GM13976 (cell line): ENCODE measurements at regions not wholly inside any gene's neighbourhood (a gene's known extent, or its start where the extent isn't known, plus 50 kb on each side); places are given as distances from the start of the nearest gene placed in this dataset.

Source experiments
- DNase-seq: peaks from one replicate; pipeline ENCODE4 v3.0.0; 2012; ENCODE audit warnings: low spot score
- in situ Hi-C: fragments of 300-500 bp; cut with MboI; formaldehyde crosslinking; loops from one replicate; pipeline ENCODE4 v1.12.0; 2022; ENCODE audit warnings: low sequenced_read_pairs, mixed read lengths, inconsistent platforms; ENCODE audit not compliant: unreplicated experiment
- TF ChIP-seq, protein P1 (sequence below): IDR thresholded peaks from 2 replicates; pipeline ENCODE4 v1.5.1; 2012; ENCODE audit warnings: borderline replicate concordance, mild to moderate bottlenecking; ENCODE audit not compliant: insufficient read depth; ENCODE audit errors: extremely low read depth, missing control alignments, control extremely low read depth

DNA sequence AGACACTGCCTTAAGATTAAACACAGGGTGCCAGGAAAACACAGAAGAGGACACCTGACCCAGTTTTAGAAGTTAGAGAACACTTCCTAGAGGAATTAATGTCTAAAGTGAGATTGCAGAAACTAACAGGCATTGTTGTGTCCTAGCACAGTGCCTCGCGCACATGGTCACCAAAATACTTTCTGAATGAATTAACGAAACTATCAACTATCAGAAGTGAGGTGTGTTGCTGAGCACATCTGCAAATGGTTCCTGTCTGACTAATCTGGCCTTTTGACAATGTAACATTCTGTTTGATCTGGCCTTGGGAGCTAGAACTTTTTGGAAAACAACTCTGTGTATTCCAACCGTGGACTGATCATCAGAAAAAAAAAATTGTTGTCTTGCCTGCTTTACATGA is 556.8 kb upstream of the LCORL start:
- no peak for DNase-seq
- TF ChIP-seq, protein P1, sequence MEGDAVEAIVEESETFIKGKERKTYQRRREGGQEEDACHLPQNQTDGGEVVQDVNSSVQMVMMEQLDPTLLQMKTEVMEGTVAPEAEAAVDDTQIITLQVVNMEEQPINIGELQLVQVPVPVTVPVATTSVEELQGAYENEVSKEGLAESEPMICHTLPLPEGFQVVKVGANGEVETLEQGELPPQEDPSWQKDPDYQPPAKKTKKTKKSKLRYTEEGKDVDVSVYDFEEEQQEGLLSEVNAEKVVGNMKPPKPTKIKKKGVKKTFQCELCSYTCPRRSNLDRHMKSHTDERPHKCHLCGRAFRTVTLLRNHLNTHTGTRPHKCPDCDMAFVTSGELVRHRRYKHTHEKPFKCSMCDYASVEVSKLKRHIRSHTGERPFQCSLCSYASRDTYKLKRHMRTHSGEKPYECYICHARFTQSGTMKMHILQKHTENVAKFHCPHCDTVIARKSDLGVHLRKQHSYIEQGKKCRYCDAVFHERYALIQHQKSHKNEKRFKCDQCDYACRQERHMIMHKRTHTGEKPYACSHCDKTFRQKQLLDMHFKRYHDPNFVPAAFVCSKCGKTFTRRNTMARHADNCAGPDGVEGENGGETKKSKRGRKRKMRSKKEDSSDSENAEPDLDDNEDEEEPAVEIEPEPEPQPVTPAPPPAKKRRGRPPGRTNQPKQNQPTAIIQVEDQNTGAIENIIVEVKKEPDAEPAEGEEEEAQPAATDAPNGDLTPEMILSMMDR = no peak
- in situ Hi-C loops = loop anchor here (25.0 kb wide), 2 partner anchors 766 to 1041 kb away; partner anchors contain the start of genes DCAF16 and NCAPG

DNA sequence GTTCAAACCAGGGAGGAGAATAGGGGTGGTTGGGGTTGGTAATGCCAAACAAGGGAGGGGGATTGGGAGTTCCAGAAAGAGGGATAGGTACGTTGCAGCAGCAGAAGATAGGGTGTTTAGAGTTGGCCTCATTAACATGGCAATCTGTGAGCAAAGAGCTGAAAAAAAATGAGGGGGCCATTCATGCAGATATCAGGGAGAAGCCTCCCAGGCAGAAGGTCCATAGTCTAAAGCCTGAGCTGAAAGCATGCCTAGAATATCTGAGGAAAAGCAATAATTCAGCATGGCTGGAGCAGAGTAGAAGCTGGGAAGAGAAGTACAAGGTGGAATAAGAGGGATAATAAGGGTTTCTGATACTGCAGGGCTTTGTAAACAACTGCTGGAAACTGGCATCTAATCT is 550.9 kb upstream of the LCORL start:
- TF ChIP-seq, protein P1 = no peak
- no peak for DNase-seq
- in situ Hi-C loops = no loop called here

GRCh38 chr4:18571301-18571761 is 549.8 kb upstream of the LCORL start:
- TF ChIP-seq, protein P1 = no peak
- no peak for DNase-seq
- in situ Hi-C loops = no loop called here

DNA sequence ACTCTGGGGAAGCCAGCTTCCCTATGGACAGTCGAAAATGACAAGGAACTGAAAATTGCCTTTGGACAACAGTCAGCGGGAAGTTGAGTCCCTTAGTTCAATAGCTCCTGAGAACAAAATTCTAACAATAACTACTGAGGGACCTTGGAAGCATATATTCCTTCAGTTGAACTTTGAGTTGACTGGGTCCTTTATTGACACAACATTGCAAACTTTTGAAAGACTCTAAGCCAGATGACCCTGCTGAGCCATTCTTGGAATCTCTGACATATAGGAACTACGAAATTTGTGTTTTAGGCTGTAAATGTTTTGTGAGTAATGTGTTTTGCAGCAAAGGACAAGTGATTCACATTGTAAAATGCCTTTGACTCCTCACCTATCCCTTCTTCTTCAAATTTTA is 548.8 kb upstream of the LCORL start:
- TF ChIP-seq, protein P1 = no peak
- no peak for DNase-seq

DNA sequence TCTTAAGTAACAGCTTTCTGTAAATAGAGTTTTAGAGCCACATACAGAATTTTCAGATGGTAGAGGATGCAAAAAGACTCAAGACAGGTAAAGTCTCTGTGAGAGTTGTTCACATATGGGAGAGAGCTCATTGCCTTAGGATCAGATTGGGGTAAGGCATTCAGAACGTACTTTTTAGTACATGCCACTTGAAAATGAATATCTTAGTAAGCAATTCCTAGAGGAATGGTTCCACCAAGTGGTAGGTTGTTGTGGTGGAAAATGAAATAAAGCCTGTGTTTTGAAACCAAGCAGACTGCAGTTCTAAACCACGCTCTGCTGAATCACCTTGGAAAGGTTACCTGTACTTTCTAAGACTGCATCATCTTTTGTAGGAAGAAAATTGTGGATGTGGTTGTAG is 547.0 kb upstream of the LCORL start:
- TF ChIP-seq, protein P1 = no peak
- in situ Hi-C loops = no loop called here
- no peak for DNase-seq

More for the DNA sequence above, 548.8 kb upstream of the LCORL start:
- in situ Hi-C loops = no loop called here

- in situ Hi-C loops = no loop called here
- TF ChIP-seq, protein P1 = no peak
- no peak for DNase-seq
Observed at GRCh38 chr4:18566970-18567799, 545.6 kb upstream of the LCORL start.

DNA sequence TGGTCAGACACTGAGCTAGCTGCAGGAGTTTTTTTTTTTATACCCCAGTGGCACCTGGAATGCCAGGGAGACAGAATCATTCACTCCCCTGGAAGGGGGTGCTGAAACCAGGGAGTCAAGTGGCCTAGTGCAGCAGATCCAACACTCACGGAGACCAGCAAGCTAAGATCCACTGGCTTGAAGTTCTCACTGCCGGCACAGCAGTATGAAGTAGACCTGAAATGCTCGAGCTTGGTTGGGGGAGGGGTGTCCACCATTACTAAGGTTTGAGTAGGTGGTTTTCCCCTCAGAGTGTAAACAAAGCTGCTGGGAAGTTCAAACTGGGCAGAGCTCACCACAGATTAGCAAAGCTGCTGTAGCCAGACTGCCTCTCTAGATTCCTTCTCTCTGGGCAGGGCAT is 537.9 kb upstream of the LCORL start:
- in situ Hi-C loops = no loop called here
- TF ChIP-seq, protein P1 = no peak
- no peak for DNase-seq
